ENCODE measurements at regions not wholly inside any gene's neighbourhood (a gene's known extent, or its start where the extent isn't known, plus 50 kb on each side); places are given as distances from the start of the nearest gene placed in this dataset.

DNA sequence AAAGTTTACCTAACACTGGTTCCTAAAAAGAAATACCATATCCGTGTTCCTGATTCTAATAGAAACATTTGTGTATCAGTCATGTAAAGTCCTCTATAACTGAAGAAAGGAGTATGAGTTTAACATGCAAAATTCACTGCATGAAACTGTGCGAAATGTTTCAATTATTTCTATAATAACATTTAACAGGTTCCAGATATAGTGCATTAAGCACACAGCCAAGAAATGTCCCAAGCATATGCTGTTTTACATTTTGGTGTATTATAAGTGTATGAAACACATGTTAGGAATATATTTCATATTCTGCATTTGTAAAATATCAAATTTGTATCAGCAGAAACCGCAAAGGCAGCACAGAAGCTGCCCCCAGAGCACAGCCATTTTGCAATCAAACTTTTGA lies 764.9 kb downstream of the KCNJ2 start:
- Histone ChIP-seq H3K27ac (ENCODE audit: low read depth, low read length) (no peak overlapping the region), H3K27me3 (ENCODE audit: control insufficient read depth, insufficient read depth, low read length) (no peaks in the 10 kb centered on the region), H3K9me3 (ENCODE audit: control insufficient read depth, insufficient read depth, low read length) (no peaks in the 10 kb centered on the region), H3K4me3 (ENCODE audit: low read depth, low read length) (no peak overlapping the region)
- POLR2A ChIA-PET = no interaction called here
- DNase-seq (ENCODE audit: low read depth, low spot score) = no peak
- TF ChIP-seq, protein P1, sequence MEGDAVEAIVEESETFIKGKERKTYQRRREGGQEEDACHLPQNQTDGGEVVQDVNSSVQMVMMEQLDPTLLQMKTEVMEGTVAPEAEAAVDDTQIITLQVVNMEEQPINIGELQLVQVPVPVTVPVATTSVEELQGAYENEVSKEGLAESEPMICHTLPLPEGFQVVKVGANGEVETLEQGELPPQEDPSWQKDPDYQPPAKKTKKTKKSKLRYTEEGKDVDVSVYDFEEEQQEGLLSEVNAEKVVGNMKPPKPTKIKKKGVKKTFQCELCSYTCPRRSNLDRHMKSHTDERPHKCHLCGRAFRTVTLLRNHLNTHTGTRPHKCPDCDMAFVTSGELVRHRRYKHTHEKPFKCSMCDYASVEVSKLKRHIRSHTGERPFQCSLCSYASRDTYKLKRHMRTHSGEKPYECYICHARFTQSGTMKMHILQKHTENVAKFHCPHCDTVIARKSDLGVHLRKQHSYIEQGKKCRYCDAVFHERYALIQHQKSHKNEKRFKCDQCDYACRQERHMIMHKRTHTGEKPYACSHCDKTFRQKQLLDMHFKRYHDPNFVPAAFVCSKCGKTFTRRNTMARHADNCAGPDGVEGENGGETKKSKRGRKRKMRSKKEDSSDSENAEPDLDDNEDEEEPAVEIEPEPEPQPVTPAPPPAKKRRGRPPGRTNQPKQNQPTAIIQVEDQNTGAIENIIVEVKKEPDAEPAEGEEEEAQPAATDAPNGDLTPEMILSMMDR (IDR thresholded peaks at IDR 0.05; ENCODE audit: low read depth, low read length) = no peak
- CTCF ChIA-PET = interaction anchor here (2.0 kb wide), 1 partner anchor 168 kb away, joined by 13 read pairs; no protein-coding TSS in a partner anchor

DNA sequence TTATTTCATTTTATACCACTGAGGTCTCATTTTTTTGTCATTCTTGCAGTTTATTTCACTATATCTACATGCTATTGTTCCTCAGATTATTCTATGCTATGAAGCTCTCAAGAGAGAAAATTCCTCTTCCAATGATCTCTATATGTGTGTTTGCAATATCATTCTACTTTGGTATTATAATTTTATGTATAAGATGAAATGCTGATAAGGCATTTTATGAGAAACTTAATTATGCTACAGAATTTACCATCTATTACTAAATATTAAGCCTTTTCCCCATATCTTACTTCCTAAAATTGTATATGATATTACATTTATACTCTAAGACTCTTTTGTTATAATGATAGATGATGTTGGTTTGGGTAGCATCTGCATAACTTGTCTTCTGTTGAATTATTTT lies 765.5 kb downstream of the KCNJ2 start:
- no peaks in the 10 kb centered on the region for H3K27me3 ChIP-seq (ENCODE audit: control insufficient read depth, insufficient read depth, low read length)
- CTCF ChIA-PET = interaction anchor here (2.0 kb wide), 1 partner anchor 168 kb away, joined by 13 read pairs; no protein-coding TSS in a partner anchor
- no peak for DNase-seq (ENCODE audit: low read depth, low spot score)
- TF ChIP-seq, protein P1 (IDR thresholded peaks at IDR 0.05; ENCODE audit: low read depth, low read length) = no peak
- POLR2A ChIA-PET = no interaction called here
- H3K9me3 ChIP-seq (ENCODE audit: control insufficient read depth, insufficient read depth, low read length) = no peaks in the 10 kb centered on the region
- no peak overlapping the region for H3K27ac ChIP-seq (ENCODE audit: low read depth, low read length)
- H3K4me3 ChIP-seq (ENCODE audit: low read depth, low read length) = no peak overlapping the region

DNA sequence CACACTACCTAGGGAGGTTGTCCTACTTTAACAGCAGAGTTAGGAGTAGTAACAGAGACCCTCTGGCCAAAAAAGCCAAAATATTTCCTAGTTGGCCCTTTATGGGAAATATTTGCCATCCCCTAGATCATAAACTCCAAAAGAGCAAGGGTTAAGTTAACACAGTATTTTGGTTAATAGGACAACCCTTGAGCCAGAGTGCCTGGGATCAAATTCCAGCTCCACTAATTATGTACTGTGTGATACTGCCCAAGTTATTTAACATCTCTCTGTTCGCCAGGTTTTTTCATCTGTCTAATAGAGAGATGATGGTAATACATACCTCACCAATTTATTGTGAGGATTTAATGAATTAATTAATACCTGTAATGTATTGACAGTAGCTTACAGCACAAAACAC lies 767.4 kb downstream of the KCNJ2 start:
- H3K9me3 ChIP-seq (ENCODE audit: control insufficient read depth, insufficient read depth, low read length) = no peaks in the 10 kb centered on the region
- POLR2A ChIA-PET = no interaction called here
- CTCF ChIA-PET = interaction anchor here (1.1 kb wide), 1 partner anchor 169 kb away, joined by 3 read pairs; no protein-coding TSS in a partner anchor
- H3K27me3 ChIP-seq (ENCODE audit: control insufficient read depth, insufficient read depth, low read length) = no peaks in the 10 kb centered on the region
- no peak for DNase-seq (ENCODE audit: low read depth, low spot score)
- TF ChIP-seq, protein P1 (IDR thresholded peaks at IDR 0.05; ENCODE audit: low read depth, low read length) = no peak
- no peak overlapping the region for H3K27ac ChIP-seq (ENCODE audit: low read depth, low read length)
- H3K4me3 ChIP-seq (ENCODE audit: low read depth, low read length) = no peak overlapping the region

DNA sequence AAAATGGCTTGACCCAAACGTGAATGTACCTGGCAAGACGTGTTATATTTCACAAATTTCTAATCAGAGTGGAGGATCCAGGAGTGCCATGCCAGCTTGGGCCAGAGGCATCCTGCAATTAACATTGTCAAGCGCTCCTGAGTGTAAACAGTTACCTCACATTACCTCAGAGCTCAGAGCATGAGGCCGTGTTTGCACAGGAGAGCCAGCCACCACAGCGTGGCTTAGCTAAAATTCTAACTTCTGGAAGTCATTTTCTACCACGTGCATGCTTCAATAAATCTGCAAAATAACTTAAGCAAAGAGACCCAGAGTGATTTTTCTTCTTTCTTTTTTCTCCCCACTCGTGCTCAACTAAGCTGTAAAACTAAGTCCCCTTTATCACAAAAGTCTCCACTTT lies 769.0 kb downstream of the KCNJ2 start:
- no peaks in the 10 kb centered on the region for H3K9me3 ChIP-seq (ENCODE audit: control insufficient read depth, insufficient read depth, low read length)
- ChIA-PET CTCF (no interaction called here), POLR2A (no interaction called here)
- no peaks in the 10 kb centered on the region for H3K27me3 ChIP-seq (ENCODE audit: control insufficient read depth, insufficient read depth, low read length)
- no peak overlapping the region for H3K27ac ChIP-seq (ENCODE audit: low read depth, low read length)
- no peak overlapping the region for H3K4me3 ChIP-seq (ENCODE audit: low read depth, low read length)
- TF ChIP-seq, protein P1 (IDR thresholded peaks at IDR 0.05; ENCODE audit: low read depth, low read length) = no peak
- DNase-seq (ENCODE audit: low read depth, low spot score) = no peak

DNA sequence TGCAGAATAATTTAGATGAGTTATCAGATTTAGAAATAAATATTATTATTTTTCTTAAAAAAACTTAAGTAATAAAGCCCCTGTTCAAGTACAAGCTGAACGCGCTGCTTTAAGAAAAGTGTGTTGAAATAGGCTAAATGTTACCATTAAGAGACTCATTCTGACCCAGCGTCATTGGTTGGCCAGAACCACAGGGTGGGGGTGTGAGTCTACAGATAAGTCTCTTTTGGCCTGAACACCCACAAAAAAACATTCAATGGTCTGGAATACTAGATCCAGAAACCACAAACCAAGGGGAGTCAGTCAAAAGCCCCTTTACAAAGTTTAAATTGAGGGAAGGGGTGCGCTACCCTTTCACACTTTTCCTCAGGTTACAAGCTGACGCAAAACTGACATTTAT lies 776.1 kb downstream of the KCNJ2 start:
- no peak for DNase-seq (ENCODE audit: low read depth, low spot score)
- TF ChIP-seq, protein P1 (IDR thresholded peaks at IDR 0.05; ENCODE audit: low read depth, low read length) = no peak
- H3K4me3 ChIP-seq (ENCODE audit: low read depth, low read length) = no peak overlapping the region
- CTCF ChIA-PET = interaction anchor here (0.9 kb wide), 1 partner anchor 528 kb away, joined by 3 read pairs; no protein-coding TSS in a partner anchor
- no peak overlapping the region for H3K27ac ChIP-seq (ENCODE audit: low read depth, low read length)
- POLR2A ChIA-PET = no interaction called here
- H3K9me3 ChIP-seq (ENCODE audit: control insufficient read depth, insufficient read depth, low read length) = no peaks in the 10 kb centered on the region
- no peaks in the 10 kb centered on the region for H3K27me3 ChIP-seq (ENCODE audit: control insufficient read depth, insufficient read depth, low read length)

All from AG04450 (cell line).